Fibroblast of lung (primary cell): ENCODE measurements at regions not wholly inside any gene's neighbourhood (a gene's known extent, or its start where the extent isn't known, plus 50 kb on each side); places are given as distances from the start of the nearest gene placed in this dataset.

Experiments
- EZH2 ChIP-seq: IDR thresholded peaks from 2 replicates; pipeline ENCODE4 v1.5.1; 2012; ENCODE audit warnings: low read length, control low read depth, mild to moderate bottlenecking; ENCODE audit errors: missing control alignments
- TF ChIP-seq, protein P1 (sequence below), 2 donors: IDR thresholded peaks in 1 of 2; conservative IDR thresholded peaks in 1 of 2; 1 replicate in 1 of 2; 2 replicates in 1 of 2; pipeline ENCODE4 v1.5.1; 2011 to 2012; ENCODE audit warnings: low read length in 2 of 2, control low read depth in 1 of 2, inconsistent platforms in 1 of 2, low read depth in 1 of 2, mild to moderate bottlenecking in 1 of 2

DNA sequence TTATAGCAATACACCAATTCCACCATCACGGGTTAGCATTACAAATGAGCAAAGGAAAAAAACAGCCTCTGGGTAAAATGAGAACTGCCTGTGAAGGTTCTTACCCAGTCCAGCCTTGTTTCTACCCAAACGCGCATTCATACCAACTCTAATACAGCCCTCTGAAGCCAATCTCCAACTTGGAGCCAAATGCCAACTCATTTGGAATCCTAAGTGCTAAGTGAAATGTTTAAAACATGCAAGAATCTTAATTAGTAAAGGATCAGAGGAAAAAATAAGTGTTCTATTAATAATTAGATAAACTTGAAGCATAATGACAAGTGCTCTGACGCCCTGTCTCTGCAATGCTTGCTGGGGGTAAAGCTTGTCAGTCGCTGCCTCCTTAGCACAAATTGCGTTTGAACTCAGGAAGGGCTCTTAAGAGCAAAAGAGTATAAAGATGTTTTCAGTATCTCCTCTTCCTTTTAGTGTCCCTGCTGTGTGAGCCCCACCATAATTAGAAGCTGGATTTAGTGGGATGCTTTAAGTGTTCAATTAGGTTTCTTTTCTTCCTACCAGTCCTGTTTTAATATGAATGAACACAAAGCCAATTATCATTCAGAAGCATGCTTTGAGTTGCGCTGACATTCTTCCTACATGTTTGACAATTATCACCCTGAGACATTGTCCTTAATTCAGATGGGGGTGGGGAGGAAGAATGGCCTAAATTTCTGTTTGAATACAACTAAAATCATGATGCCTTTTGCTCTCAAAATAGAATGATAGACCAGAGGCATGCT, 537.6 kb downstream of the DTWD2 start:
- TF ChIP-seq, protein P1, sequence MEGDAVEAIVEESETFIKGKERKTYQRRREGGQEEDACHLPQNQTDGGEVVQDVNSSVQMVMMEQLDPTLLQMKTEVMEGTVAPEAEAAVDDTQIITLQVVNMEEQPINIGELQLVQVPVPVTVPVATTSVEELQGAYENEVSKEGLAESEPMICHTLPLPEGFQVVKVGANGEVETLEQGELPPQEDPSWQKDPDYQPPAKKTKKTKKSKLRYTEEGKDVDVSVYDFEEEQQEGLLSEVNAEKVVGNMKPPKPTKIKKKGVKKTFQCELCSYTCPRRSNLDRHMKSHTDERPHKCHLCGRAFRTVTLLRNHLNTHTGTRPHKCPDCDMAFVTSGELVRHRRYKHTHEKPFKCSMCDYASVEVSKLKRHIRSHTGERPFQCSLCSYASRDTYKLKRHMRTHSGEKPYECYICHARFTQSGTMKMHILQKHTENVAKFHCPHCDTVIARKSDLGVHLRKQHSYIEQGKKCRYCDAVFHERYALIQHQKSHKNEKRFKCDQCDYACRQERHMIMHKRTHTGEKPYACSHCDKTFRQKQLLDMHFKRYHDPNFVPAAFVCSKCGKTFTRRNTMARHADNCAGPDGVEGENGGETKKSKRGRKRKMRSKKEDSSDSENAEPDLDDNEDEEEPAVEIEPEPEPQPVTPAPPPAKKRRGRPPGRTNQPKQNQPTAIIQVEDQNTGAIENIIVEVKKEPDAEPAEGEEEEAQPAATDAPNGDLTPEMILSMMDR (conservative IDR thresholded peaks at IDR 0.05 in 1 of 2, IDR thresholded peaks at IDR 0.05 in 1 of 2; ENCODE audit: low read depth in 1 of 2, low read length in 2 of 2), result no peak
- no peak for TF ChIP-seq EZH2
